Suprapubic skin (tissue), 4 donors: ENCODE measurements at regions not wholly inside any gene's neighbourhood (a gene's known extent, or its start where the extent isn't known, plus 50 kb on each side); places are given as distances from the start of the nearest gene placed in this dataset.

Source experiments
- DNase-seq, 2 donors: peaks; one replicate each; pipeline ENCODE4 v3.0.0-alpha.2; 2019; ENCODE audit warnings: low spot score in 2 of 2
- H3K27ac ChIP-seq: fragments of 200-600 bp; sonication (generic); one replicate; pipeline ENCODE4 v1.5.1; 2019
- H3K27me3 ChIP-seq: fragments of 200-600 bp; sonication (generic); one replicate; pipeline ENCODE4 v1.5.1; 2019
- H3K36me3 ChIP-seq: fragments of 200-600 bp; sonication (generic); one replicate; pipeline ENCODE4 v1.5.1; 2019
- H3K4me1 ChIP-seq: fragments of 200-600 bp; sonication (generic); one replicate; pipeline ENCODE4 v1.5.1; 2019
- H3K4me3 ChIP-seq: fragments of 200-600 bp; sonication (generic); one replicate; pipeline ENCODE4 v1.5.1; 2019; ENCODE audit warnings: mild to moderate bottlenecking
- H3K9me3 ChIP-seq: fragments of 200-600 bp; sonication (generic); one replicate; pipeline ENCODE4 v1.5.1; 2019
- CTCF ChIP-seq, 2 donors: fragments of 200-600 bp in 1 of 2; fragments of 450-650 bp in 1 of 2; sonication (generic) in 1 of 2; IDR thresholded peaks; one replicate each; pipeline ENCODE4 v1.5.1; 2016 to 2019; ENCODE audit warnings: antibody characterized with exemption in 2 of 2, mild to moderate bottlenecking in 1 of 2, moderate library complexity in 1 of 2
- EP300 ChIP-seq: sonication (generic); formaldehyde crosslinking; IDR thresholded peaks from one replicate; pipeline ENCODE4 v1.6.1; 2017; ENCODE audit warnings: antibody characterized with exemption
- POLR2A ChIP-seq, 2 donors: fragments of 450-650 bp; IDR thresholded peaks; one replicate each; pipeline ENCODE4 v1.6.1; 2017; ENCODE audit warnings: antibody characterized with exemption in 2 of 2, mild to moderate bottlenecking in 2 of 2, moderate library complexity in 2 of 2
- POLR2AphosphoS5 ChIP-seq, 3 donors: sonication (generic); formaldehyde crosslinking; IDR thresholded peaks; one replicate each; pipeline ENCODE4 v1.6.1; 2017; ENCODE audit warnings: antibody characterized with exemption in 3 of 3
- WGBS: methylation state at CpG from one replicate; pipeline ENCODE4 v1.1.5; 2018; 5-methylcytosine and 5-hydroxymethylcytosine counted together

- H3K9me3 ChIP-seq = no peaks in the 10 kb centered on the region
- TF ChIP-seq CTCF (IDR thresholded peaks at IDR 0.05) = no peak
- TF ChIP-seq EP300 = no peak
- no peak for TF ChIP-seq POLR2AphosphoS5 (IDR thresholded peaks at IDR 0.05)
- TF ChIP-seq POLR2A (IDR thresholded peaks at IDR 0.05) = no peak
- 94% methylated on average over 6 of the region's 6 CpGs for WGBS
- H3K4me3 ChIP-seq = no peak overlapping the region
- peaks cover 13% of the 10 kb centered on the region for H3K4me1 ChIP-seq
- no peak overlapping the region for H3K27ac ChIP-seq
- no peaks in the 10 kb centered on the region for H3K27me3 ChIP-seq
- no peaks in the 10 kb centered on the region for H3K36me3 ChIP-seq
- DNase-seq = no peak
Measured at GRCh38 chr13:73519396-73520116, 460.8 kb downstream of the KLF5 start.

- WGBS = 41% methylated on average over 1 of the region's 1 CpG
- Histone ChIP-seq H3K9me3 (no peaks in the 10 kb centered on the region), H3K27ac (no peak overlapping the region)
Measured at GRCh38 chr13:73517766-73518165, 459.0 kb downstream of the KLF5 start.

DNA sequence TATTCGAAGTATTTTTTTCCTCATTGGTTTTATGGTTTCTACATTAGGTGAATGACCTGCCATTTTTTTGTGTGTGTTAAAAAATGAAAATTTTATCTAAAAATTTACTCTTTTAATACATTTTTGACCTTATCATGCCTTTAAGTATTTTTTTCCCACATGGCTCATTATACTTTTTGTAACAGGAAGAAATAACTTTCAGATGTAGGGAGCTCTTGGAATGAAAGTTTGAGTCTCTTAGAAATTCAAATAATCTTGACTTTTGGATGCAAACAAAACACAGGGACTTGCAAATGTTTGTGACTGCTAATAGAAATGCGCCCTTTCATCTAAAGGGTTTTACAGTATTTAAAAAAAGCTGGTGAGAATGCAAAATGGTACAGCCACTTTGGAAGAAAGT is 457.9 kb downstream of the KLF5 start:
- Histone ChIP-seq H3K27me3 (no peaks in the 10 kb centered on the region), H3K27ac (no peak overlapping the region), H3K9me3 (no peaks in the 10 kb centered on the region), H3K4me3 (no peak overlapping the region), H3K4me1 (peaks cover 12% of the 10 kb centered on the region), H3K36me3 (no peaks in the 10 kb centered on the region)
- TF ChIP-seq EP300 (no peak), CTCF (IDR thresholded peaks at IDR 0.05) (no peak), POLR2AphosphoS5 (IDR thresholded peaks at IDR 0.05) (no peak), POLR2A (IDR thresholded peaks at IDR 0.05) (no peak)
- DNase-seq = no peak
- WGBS = 82% methylated on average over 2 of the region's 2 CpGs

More at GRCh38 chr13:73517766-73518165, 459.0 kb downstream of the KLF5 start:
- Histone ChIP-seq H3K36me3 (no peaks in the 10 kb centered on the region), H3K4me3 (no peak overlapping the region), H3K4me1 (peaks cover 13% of the 10 kb centered on the region), H3K27me3 (no peaks in the 10 kb centered on the region)
- TF ChIP-seq POLR2AphosphoS5 (IDR thresholded peaks at IDR 0.05) (no peak), CTCF (IDR thresholded peaks at IDR 0.05) (no peak), POLR2A (IDR thresholded peaks at IDR 0.05) (no peak), EP300 (no peak)
- no peak for DNase-seq

DNA sequence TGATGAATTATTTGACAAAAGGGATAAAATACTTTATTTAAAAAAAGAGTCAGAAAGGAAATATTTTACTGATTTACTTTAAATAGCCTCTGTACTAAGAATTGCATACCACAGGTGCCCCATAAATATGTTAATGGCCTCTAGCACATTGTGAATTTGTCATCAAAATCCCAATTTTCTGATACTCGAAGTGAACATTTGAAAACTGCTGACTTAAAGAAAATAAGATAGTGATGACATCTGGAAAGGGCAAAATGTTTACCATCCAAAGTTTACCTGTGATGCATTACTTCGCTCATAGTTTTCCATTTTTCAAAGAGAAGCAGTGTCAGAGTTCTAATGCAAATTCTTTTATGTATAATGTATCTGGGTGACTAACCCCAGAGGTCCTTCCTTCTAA is 455.4 kb downstream of the KLF5 start:
- Histone ChIP-seq H3K36me3 (no peaks in the 10 kb centered on the region), H3K4me3 (no peak overlapping the region), H3K27ac (no peak overlapping the region), H3K27me3 (no peaks in the 10 kb centered on the region), H3K4me1 (no peaks in the 10 kb centered on the region), H3K9me3 (no peaks in the 10 kb centered on the region)
- TF ChIP-seq CTCF (IDR thresholded peaks at IDR 0.05) = no peak
- no peak for TF ChIP-seq POLR2AphosphoS5 (IDR thresholded peaks at IDR 0.05)
- TF ChIP-seq POLR2A (IDR thresholded peaks at IDR 0.05) = no peak
- TF ChIP-seq EP300 = no peak
- no peak for DNase-seq
- WGBS = 70% methylated on average over 2 of the region's 2 CpGs

DNA sequence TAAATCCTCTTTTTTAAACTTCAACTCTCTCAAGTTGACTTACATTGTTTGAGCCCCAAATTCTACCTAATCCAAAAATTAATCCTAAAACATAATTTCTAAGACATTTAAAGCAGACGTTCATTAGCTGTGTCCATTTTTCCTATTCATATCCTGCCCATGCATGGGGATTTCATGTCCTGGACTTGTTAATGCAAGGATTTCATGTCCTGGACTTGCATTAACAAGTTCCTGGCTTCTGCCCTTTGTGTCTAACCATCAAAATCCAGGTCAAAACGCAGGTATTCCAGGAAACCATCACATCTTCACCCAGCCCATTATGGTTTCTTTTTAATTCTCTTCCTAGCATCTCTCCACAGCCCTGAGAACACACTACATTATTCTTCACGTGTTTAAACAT is 454.9 kb downstream of the KLF5 start:
- TF ChIP-seq POLR2AphosphoS5 (IDR thresholded peaks at IDR 0.05) = no peak
- no peak for TF ChIP-seq POLR2A (IDR thresholded peaks at IDR 0.05)
- TF ChIP-seq EP300 = no peak
- no peak for TF ChIP-seq CTCF (IDR thresholded peaks at IDR 0.05)
- no peak overlapping the region for H3K27ac ChIP-seq
- WGBS = 65% methylated on average over 3 of the region's 3 CpGs
- H3K4me1 ChIP-seq = no peaks in the 10 kb centered on the region
- H3K27me3 ChIP-seq = no peaks in the 10 kb centered on the region
- H3K4me3 ChIP-seq = no peak overlapping the region
- no peaks in the 10 kb centered on the region for H3K9me3 ChIP-seq
- H3K36me3 ChIP-seq = no peaks in the 10 kb centered on the region
- no peak for DNase-seq
